A549 (cell line): ENCODE measurements at regions not wholly inside any gene's neighbourhood (a gene's known extent, or its start where the extent isn't known, plus 50 kb on each side); places are given as distances from the start of the nearest gene placed in this dataset.

Experiments
- CBX2 ChIP-seq: fragments of 200-600 bp; sonication (generic); IDR thresholded peaks from 2 replicates; pipeline ENCODE4 v1.6.1; 2016; ENCODE audit warnings: low read depth, mild to moderate bottlenecking, borderline replicate concordance
- CEBPB ChIP-seq, 2 experiments: fragments of >200 bp in 1 of 2; sonication (Bioruptor Twin) in 1 of 2; formaldehyde crosslinking in 1 of 2; IDR thresholded peaks; 2 replicates each; pipeline ENCODE4 v1.6.1; 2012 to 2016
- EP300 ChIP-seq, 2 experiments: fragments of >200 bp; sonication (Bioruptor Twin); formaldehyde crosslinking; IDR thresholded peaks; 2 replicates in 1 of 2; 3 replicates in 1 of 2; pipeline ENCODE4 v1.6.1; 2016 to 2017
- JUN ChIP-seq, 2 experiments: fragments of >200 bp; sonication (Bioruptor Twin); formaldehyde crosslinking; IDR thresholded peaks; 2 replicates in 1 of 2; 3 replicates in 1 of 2; pipeline ENCODE4 v1.6.1; 2016 to 2017
- POLR2A ChIP-seq: IDR thresholded peaks from 2 replicates; pipeline ENCODE4 v1.6.1; 2012; ENCODE audit warnings: mild to moderate bottlenecking, low read length
- POLR2AphosphoS2 ChIP-seq: conservative IDR thresholded peaks from 2 replicates; pipeline ENCODE4 v1.6.1; 2012; ENCODE audit warnings: low read length, improper control_type of control experiment, inconsistent platforms
- REST ChIP-seq: fragments of 200-600 bp; sonication (generic); IDR thresholded peaks from 2 replicates; pipeline ENCODE4 v1.6.1; 2016; ENCODE audit warnings: antibody characterized with exemption, mild to moderate bottlenecking, moderate library complexity
- USF2 ChIP-seq: fragments of 450-650 bp; IDR thresholded peaks from 2 replicates; pipeline ENCODE4 v1.6.1; 2014; ENCODE audit warnings: antibody characterized with exemption
- ZSCAN20 ChIP-seq: fragments of 250-450 bp; sonication (Bioruptor Pico); IDR thresholded peaks from 2 replicates; pipeline ENCODE4 v1.8.0; 2022; ENCODE audit warnings: mild to moderate bottlenecking, moderate library complexity
- TF ChIP-seq, protein P1 (sequence below): fragments of >200 bp; sonication (Bioruptor Twin); formaldehyde crosslinking; IDR thresholded peaks from 3 replicates; pipeline ENCODE4 v1.5.1; 2016
- TF ChIP-seq, protein P2 (sequence below): IDR thresholded peaks from 2 replicates; pipeline ENCODE4 v1.6.1; 2012

DNA sequence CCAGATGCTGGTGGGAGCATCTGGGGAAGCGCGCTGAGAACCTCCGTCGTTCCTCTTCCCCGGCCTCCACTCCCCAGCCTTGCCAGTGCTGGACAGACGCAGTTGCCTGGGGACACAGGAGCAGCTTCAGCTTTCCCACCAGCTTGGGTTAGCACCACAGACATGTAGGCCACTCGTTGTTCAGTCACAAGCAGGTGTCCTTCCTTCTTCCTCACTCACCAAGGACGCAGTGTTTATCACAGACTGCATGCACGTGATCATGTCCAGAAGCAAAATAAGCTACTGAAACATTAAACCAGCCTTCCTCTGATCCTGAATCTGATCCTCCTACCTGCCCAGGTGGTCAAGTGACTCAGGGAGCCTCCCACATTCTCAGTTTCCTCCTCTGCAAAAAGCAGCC lies 232.9 kb downstream of the SYK start:
- TF ChIP-seq, protein P1, sequence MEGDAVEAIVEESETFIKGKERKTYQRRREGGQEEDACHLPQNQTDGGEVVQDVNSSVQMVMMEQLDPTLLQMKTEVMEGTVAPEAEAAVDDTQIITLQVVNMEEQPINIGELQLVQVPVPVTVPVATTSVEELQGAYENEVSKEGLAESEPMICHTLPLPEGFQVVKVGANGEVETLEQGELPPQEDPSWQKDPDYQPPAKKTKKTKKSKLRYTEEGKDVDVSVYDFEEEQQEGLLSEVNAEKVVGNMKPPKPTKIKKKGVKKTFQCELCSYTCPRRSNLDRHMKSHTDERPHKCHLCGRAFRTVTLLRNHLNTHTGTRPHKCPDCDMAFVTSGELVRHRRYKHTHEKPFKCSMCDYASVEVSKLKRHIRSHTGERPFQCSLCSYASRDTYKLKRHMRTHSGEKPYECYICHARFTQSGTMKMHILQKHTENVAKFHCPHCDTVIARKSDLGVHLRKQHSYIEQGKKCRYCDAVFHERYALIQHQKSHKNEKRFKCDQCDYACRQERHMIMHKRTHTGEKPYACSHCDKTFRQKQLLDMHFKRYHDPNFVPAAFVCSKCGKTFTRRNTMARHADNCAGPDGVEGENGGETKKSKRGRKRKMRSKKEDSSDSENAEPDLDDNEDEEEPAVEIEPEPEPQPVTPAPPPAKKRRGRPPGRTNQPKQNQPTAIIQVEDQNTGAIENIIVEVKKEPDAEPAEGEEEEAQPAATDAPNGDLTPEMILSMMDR: no peak
- TF ChIP-seq CEBPB (IDR thresholded peaks at IDR 0.05) (no peak), POLR2A (no peak), REST (no peak), ZSCAN20 (CRISPR knock-in tag) (no peak), JUN (IDR thresholded peaks at IDR 0.05) (no peak), USF2 (no peak), CBX2 (no peak), EP300 (IDR thresholded peaks at IDR 0.05) (no peak), POLR2AphosphoS2 (no peak)
- TF ChIP-seq, protein P2, sequence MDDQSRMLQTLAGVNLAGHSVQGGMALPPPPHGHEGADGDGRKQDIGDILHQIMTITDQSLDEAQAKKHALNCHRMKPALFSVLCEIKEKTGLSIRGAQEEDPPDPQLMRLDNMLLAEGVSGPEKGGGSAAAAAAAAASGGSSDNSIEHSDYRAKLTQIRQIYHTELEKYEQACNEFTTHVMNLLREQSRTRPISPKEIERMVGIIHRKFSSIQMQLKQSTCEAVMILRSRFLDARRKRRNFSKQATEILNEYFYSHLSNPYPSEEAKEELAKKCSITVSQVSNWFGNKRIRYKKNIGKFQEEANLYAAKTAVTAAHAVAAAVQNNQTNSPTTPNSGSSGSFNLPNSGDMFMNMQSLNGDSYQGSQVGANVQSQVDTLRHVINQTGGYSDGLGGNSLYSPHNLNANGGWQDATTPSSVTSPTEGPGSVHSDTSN: no peak
